H1 (cell line): ENCODE measurements at regions not wholly inside any gene's neighbourhood (a gene's known extent, or its start where the extent isn't known, plus 50 kb on each side); places are given as distances from the start of the nearest gene placed in this dataset.

Source experiments
- CTBP2 ChIP-seq: IDR thresholded peaks from 2 replicates; pipeline ENCODE4 v1.7.0; 2011; ENCODE audit warnings: borderline replicate concordance, mild to moderate bottlenecking, moderate library complexity, mixed read lengths, low read length; ENCODE audit not compliant: insufficient read depth, insufficient read length
- TF ChIP-seq, protein P1 (sequence below): IDR thresholded peaks from 2 replicates; pipeline ENCODE4 v1.6.1; 2011; ENCODE audit warnings: low read length, improper control_type of control experiment
- TF ChIP-seq, protein P2 (sequence below), 3 experiments: IDR thresholded peaks; 1 replicate in 2 of 3; 2 replicates in 1 of 3; pipeline versions ENCODE4 v1.5.1 to v1.6.1; 2011; ENCODE audit warnings: low read length in 3 of 3, mild to moderate bottlenecking in 3 of 3, inconsistent platforms in 2 of 3, low read depth in 1 of 3, moderate library complexity in 1 of 3; ENCODE audit not compliant: insufficient read depth in 1 of 3; ENCODE audit errors: control extremely low read depth in 1 of 3

- no peak for TF ChIP-seq CTBP2
- TF ChIP-seq, protein P1, sequence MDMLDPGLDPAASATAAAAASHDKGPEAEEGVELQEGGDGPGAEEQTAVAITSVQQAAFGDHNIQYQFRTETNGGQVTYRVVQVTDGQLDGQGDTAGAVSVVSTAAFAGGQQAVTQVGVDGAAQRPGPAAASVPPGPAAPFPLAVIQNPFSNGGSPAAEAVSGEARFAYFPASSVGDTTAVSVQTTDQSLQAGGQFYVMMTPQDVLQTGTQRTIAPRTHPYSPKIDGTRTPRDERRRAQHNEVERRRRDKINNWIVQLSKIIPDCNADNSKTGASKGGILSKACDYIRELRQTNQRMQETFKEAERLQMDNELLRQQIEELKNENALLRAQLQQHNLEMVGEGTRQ: no peak
- TF ChIP-seq, protein P2, sequence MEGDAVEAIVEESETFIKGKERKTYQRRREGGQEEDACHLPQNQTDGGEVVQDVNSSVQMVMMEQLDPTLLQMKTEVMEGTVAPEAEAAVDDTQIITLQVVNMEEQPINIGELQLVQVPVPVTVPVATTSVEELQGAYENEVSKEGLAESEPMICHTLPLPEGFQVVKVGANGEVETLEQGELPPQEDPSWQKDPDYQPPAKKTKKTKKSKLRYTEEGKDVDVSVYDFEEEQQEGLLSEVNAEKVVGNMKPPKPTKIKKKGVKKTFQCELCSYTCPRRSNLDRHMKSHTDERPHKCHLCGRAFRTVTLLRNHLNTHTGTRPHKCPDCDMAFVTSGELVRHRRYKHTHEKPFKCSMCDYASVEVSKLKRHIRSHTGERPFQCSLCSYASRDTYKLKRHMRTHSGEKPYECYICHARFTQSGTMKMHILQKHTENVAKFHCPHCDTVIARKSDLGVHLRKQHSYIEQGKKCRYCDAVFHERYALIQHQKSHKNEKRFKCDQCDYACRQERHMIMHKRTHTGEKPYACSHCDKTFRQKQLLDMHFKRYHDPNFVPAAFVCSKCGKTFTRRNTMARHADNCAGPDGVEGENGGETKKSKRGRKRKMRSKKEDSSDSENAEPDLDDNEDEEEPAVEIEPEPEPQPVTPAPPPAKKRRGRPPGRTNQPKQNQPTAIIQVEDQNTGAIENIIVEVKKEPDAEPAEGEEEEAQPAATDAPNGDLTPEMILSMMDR (IDR thresholded peaks at IDR 0.05; ENCODE audit: control extremely low read depth in 1 of 3, insufficient read depth in 1 of 3, low read depth in 1 of 3, low read length in 3 of 3): no peak
Observed at GRCh38 chr2:128506534-128506933, 187.9 kb upstream of the HS6ST1 start (continued).
